SK-N-SH treated with all-trans-retinoic acid at 6 μM for 48 hours (cell line): ENCODE measurements at regions not wholly inside any gene's neighbourhood (a gene's known extent, or its start where the extent isn't known, plus 50 kb on each side); places are given as distances from the start of the nearest gene placed in this dataset.

Source experiments
- ATAC-seq: fragments of 200-7000 bp; cut with Tn5 transposase; 3 replicates; pipeline ENCODE4 v1.9.1; 2020; ENCODE audit warnings: mild to moderate bottlenecking, moderate library complexity
- ARNTL ChIP-seq: fragments of 450-650 bp; formaldehyde crosslinking; IDR thresholded peaks from 2 replicates; pipeline ENCODE4 v1.5.0; 2020; ENCODE audit warnings: low read depth, mild to moderate bottlenecking, moderate library complexity, borderline replicate concordance
- BACH2 ChIP-seq: fragments of 250-450 bp; sonication (Bioruptor Pico); IDR thresholded peaks from 2 replicates; pipeline ENCODE4 v1.9.0; 2021; ENCODE audit warnings: mild to moderate bottlenecking, borderline replicate concordance
- CREB5 ChIP-seq: fragments of 250-450 bp; sonication (Bioruptor Pico); IDR thresholded peaks from 2 replicates; pipeline ENCODE4 v1.5.1; 2020; ENCODE audit warnings: low read depth, mild to moderate bottlenecking, moderate library complexity
- CSDC2 ChIP-seq: fragments of 250-450 bp; sonication (Bioruptor Pico); IDR thresholded peaks from 2 replicates; pipeline ENCODE4 v1.5.0; 2020; ENCODE audit warnings: mild to moderate bottlenecking, moderate library complexity
- CSRNP3 ChIP-seq: fragments of 250-450 bp; sonication (Bioruptor Pico); IDR thresholded peaks from 2 replicates; pipeline ENCODE4 v1.5.1; 2021; ENCODE audit warnings: mild to moderate bottlenecking, moderate library complexity
- GLIS3 ChIP-seq: fragments of 250-450 bp; sonication (Bioruptor Pico); IDR thresholded peaks from 2 replicates; pipeline ENCODE4 v1.5.0; 2020; ENCODE audit warnings: mild to moderate bottlenecking, moderate library complexity
- PATZ1 ChIP-seq: fragments of 250-450 bp; sonication (Bioruptor Pico); IDR thresholded peaks from 2 replicates; pipeline ENCODE4 v1.8.0; 2020; ENCODE audit warnings: mild to moderate bottlenecking, moderate library complexity, borderline replicate concordance
- POU6F1 ChIP-seq: fragments of 250-450 bp; sonication (Bioruptor Pico); IDR thresholded peaks from 2 replicates; pipeline ENCODE4 v1.8.0; 2021; ENCODE audit warnings: low read depth, mild to moderate bottlenecking, moderate library complexity, borderline replicate concordance
- RARB ChIP-seq: fragments of 250-450 bp; sonication (Bioruptor Pico); IDR thresholded peaks from 2 replicates; pipeline ENCODE4 v1.8.0; 2021; ENCODE audit warnings: mild to moderate bottlenecking, moderate library complexity
- SNAI2 ChIP-seq: fragments of 250-450 bp; sonication (Bioruptor Pico); IDR thresholded peaks from 2 replicates; pipeline ENCODE4 v1.5.0; 2020; ENCODE audit warnings: mild to moderate bottlenecking, moderate library complexity
- TCF4 ChIP-seq: fragments of 250-450 bp; sonication (Bioruptor Pico); IDR thresholded peaks from 2 replicates; pipeline ENCODE4 v1.8.0; 2021; ENCODE audit warnings: mild to moderate bottlenecking, moderate library complexity, borderline replicate concordance
- TOX ChIP-seq: fragments of 250-450 bp; sonication (Bioruptor Pico); IDR thresholded peaks from 2 replicates; pipeline ENCODE4 v1.8.0; 2021; ENCODE audit warnings: mild to moderate bottlenecking, moderate library complexity, borderline replicate concordance
- TSHZ2 ChIP-seq: fragments of 250-450 bp; sonication (Bioruptor Pico); IDR thresholded peaks from 2 replicates; pipeline ENCODE4 v1.5.0; 2020; ENCODE audit warnings: mild to moderate bottlenecking, moderate library complexity
- ZC3H10 ChIP-seq: fragments of 250-450 bp; sonication (Bioruptor Pico); IDR thresholded peaks from 2 replicates; pipeline ENCODE4 v1.5.1; 2021; ENCODE audit warnings: mild to moderate bottlenecking, moderate library complexity
- ZFP3 ChIP-seq: fragments of 250-450 bp; sonication (Bioruptor Pico); IDR thresholded peaks from 2 replicates; pipeline ENCODE4 v1.5.0; 2020; ENCODE audit warnings: mild to moderate bottlenecking, moderate library complexity
- ZFP30 ChIP-seq: fragments of 450-650 bp; formaldehyde crosslinking; IDR thresholded peaks from 2 replicates; pipeline ENCODE4 v1.5.0; 2022; ENCODE audit warnings: mild to moderate bottlenecking, moderate library complexity
- ZNF565 ChIP-seq: fragments of 450-650 bp; formaldehyde crosslinking; conservative IDR thresholded peaks from 2 replicates; pipeline ENCODE4 v1.5.0; 2020; ENCODE audit warnings: low read depth, mild to moderate bottlenecking, moderate library complexity
- ZNF8 ChIP-seq: fragments of 450-650 bp; formaldehyde crosslinking; IDR thresholded peaks from 2 replicates; pipeline ENCODE4 v1.5.0; 2020; ENCODE audit warnings: mild to moderate bottlenecking, moderate library complexity

GRCh38 chr6:159105716-159106115, 60.9 kb upstream of the TAGAP start:
- TF ChIP-seq PATZ1 (no peak), TSHZ2 (CRISPR knock-in tag) (no peak), ZFP3 (CRISPR knock-in tag) (no peak), BACH2 (CRISPR knock-in tag) (no peak)
- no peak for ATAC-seq

- no peak for ATAC-seq
- TF ChIP-seq RARB (CRISPR knock-in tag) (no peak), CSDC2 (CRISPR knock-in tag) (no peak), ZFP3 (CRISPR knock-in tag) (no peak)
- TF ChIP-seq, all 23 proteins: peak for 0
Measured at GRCh38 chr6:159104931-159105330, 60.1 kb upstream of the TAGAP start.

GRCh38 chr6:159104163-159104925, 59.6 kb upstream of the TAGAP start:
- peak; percentile 97 for ATAC-seq
- TF ChIP-seq ZNF8 (no peak), ZNF565 (CRISPR knock-in tag) (no peak), ZFP30 (no peak), ZC3H10 (CRISPR knock-in tag) (no peak), RARB (CRISPR knock-in tag) (no peak), TCF4 (no peak), SNAI2 (CRISPR knock-in tag) (no peak), ARNTL (CRISPR knock-in tag) (no peak), GLIS3 (CRISPR knock-in tag) (no peak), TOX (no peak), CREB5 (CRISPR knock-in tag) (no peak), POU6F1 (CRISPR knock-in tag) (no peak), TSHZ2 (CRISPR knock-in tag) (no peak), CSDC2 (CRISPR knock-in tag) (no peak), ZFP3 (CRISPR knock-in tag) (no peak), CSRNP3 (no peak)
